ENCODE measurements at regions not wholly inside any gene's neighbourhood (a gene's known extent, or its start where the extent isn't known, plus 50 kb on each side); places are given as distances from the start of the nearest gene placed in this dataset.

DNA sequence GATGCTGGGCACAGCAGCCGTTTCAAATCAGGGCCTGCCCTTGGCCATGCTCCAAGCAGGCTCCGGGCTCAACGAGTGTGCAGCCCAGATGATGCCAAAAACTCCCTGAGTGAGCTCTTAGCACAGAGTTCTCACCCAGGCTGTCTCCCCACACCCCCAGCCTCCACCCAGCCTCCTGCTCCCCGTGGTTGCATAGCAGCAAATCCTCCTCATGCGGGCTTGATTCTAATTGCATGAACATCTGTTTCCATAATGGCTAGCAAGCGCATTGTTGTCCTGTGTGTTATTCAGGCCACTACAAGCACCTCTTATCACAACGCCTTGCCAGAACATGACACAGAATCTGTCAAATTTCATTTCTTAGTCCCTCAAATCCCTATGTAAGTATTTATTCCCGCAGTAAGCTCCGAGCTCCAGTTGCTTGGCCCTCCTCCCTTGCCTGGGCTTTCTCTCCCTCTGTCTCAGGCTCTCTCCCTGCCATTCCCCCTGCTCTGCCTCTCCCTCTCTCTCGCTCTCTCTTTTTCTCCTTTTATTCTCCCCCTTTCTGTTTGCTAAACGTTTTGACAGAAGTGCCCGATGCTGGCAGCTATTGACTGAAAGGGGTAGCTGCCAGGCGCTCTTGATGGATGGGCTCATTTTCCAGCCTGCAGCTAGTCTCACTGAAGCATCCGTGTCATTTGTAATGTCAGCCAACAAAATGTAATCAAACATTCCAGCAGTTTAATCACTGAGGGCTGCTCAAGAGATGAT, 306.5 kb downstream of the IL20RB start:
- no peak for DNase-seq
- TF ChIP-seq GATA1 (IDR thresholded peaks at IDR 0.05; ENCODE audit: low read depth, low read length) (no peak), POLR2A (IDR thresholded peaks at IDR 0.05; ENCODE audit: low read length) (no peak)

DNA sequence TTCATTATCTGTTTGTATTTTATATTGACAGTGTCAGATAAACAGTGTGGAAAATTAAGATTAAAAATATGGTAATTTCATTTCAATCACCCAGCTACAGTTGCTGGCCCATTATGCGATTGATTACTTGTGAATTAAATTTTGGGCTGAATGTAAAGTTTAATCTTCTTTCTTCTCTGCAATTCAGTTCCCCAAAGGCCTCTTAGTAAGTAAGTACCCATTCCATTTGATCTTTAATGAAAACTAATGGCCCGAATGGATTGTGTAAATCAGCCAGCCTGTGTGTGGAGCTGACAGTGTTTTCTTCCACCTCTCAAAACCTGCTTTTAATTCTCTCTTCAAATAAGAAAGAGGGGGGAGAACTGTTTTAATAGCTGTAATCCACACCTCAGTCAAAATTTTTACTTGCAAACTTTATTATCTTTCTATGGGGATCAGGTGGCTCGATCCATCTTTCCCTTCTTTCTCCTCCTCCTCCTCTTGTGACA, 307.1 kb downstream of the IL20RB start:
- no peak for TF ChIP-seq GATA1 (IDR thresholded peaks at IDR 0.05; ENCODE audit: low read depth, low read length)
- no peak for TF ChIP-seq POLR2A (IDR thresholded peaks at IDR 0.05; ENCODE audit: low read length)
- DNase-seq = no peak

DNA sequence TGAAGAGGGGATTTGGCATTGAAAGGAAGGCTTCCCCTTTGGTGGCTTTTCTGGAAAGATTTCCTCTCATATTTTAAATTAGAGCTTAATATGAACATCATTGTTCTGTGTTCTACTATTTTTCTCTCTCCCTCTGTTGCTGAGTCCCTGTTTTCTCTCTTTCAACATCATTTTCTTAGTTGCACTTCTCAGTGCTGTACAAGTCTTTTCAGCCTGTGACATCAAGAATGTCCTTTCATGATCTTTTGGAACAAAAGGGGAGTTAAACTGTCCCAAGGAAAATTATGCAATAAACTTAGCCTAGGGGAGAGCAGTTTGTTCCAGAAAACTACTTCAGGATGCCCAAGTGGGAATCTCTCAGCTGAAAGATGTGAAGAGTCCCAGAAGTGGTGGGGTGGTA, 325.1 kb downstream of the IL20RB start:
- no peak for DNase-seq
- TF ChIP-seq POLR2A (IDR thresholded peaks at IDR 0.05; ENCODE audit: low read length) = no peak
- no peak for TF ChIP-seq GATA1 (IDR thresholded peaks at IDR 0.05; ENCODE audit: low read depth, low read length)

DNA sequence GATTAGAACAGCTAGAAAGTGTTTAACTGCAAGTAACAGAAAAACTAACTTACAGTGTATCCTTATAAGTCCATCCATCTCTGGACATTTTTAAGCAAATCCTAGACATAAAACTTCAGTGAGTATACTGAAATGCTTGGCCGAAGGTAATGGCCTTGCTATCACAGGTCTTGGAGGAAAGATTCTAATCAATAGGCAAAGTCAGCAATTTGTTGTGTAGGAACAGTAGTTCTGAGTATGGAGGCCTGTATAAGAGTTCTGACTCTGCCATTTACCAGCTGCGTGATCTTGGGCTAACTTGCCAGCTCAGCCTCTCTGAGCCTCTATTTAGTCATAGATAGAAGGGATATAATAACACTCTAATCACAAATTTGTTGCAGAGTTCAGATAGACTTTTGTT, 328.1 kb downstream of the IL20RB start:
- DNase-seq = no peak
- TF ChIP-seq POLR2A (IDR thresholded peaks at IDR 0.05; ENCODE audit: low read length) (no peak), GATA1 (IDR thresholded peaks at IDR 0.05; ENCODE audit: low read depth, low read length) (no peak)

DNA sequence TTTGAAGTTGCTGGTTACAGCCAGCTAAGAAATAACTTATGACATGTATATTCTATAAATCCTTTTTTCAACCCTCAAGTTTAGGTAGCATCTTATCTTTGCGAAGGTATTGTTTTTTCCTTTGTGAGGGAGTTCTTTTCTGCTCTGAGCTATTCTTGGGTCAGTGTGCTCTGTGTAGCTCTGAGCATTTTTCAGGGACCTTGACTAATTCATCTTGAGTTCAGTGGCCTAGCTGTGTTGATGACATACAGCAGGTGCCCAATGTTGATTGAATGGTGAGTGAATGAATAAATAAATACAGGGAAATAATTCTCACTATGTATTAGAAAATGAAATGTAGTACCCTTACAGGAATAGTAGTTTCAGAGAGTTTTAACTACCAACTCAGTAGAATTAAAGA, 335.3 kb downstream of the IL20RB start:
- TF ChIP-seq POLR2A (IDR thresholded peaks at IDR 0.05; ENCODE audit: low read length) (no peak), GATA1 (IDR thresholded peaks at IDR 0.05; ENCODE audit: low read depth, low read length) (no peak)
- no peak for DNase-seq

DNA sequence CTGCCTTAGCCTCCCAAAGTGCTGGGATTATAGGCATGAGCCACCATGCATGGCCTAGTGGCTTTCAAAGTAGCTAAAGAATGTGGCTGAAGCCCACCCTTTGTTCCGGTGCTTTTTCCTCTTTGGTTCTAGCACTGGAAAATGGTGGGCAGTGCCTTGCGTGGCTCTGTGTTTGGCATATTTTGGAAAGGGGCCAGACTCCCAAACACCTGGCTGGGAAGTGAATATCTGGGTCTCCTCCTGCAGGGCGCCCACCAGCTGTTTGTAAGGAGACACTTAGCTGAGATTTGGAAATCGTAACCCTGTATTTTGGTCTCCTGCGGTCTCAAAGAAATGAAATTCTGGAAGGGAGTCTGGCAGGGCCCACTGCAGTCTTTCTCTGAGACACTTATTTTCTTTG, 336.4 kb downstream of the IL20RB start:
- DNase-seq = no peak

DNA sequence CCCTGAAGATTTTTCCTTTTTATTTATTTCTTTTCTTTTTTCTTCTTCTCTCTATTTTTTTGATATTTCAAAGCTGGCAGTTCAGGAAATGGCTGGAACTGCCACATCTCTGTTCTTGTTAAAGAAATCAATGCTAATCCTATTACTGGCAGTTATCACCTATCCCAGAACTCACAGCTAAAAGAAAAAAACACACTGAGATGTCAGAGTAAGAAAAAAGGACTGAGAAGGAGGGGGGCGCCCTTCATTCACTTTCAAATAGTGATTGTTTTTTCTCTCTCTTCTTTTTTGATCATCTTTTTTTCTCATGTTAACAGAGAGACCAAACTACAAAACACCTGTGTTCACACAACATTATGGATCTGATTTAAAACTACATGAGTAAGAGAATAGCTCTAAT, 337.1 kb downstream of the IL20RB start:
- TF ChIP-seq POLR2A (IDR thresholded peaks at IDR 0.05; ENCODE audit: low read length) = no peak
- no peak for TF ChIP-seq GATA1 (IDR thresholded peaks at IDR 0.05; ENCODE audit: low read depth, low read length)
- no peak for DNase-seq

More for the DNA sequence above, 336.4 kb downstream of the IL20RB start:
- TF ChIP-seq POLR2A (IDR thresholded peaks at IDR 0.05; ENCODE audit: low read length) (no peak), GATA1 (IDR thresholded peaks at IDR 0.05; ENCODE audit: low read depth, low read length) (no peak)

DNA sequence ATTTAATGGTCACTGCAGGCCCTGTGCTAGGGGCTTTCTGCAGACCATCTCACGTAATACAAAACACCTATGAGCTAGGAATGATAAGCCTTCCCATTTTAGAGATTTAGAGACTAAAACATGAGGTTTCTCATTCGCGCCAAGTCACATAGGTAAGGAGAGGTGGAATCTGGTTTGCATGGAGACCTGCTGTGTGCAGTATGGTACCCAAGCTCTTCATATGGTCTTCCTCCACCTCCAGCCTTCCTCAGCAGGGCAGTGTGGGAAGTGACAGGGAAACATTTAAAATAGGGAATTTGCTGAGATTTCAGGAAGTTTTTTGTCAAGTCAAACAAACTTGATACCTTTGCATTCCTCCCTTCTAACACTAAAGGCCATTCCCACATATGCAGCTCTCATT, 337.6 kb downstream of the IL20RB start:
- no peak for TF ChIP-seq POLR2A (IDR thresholded peaks at IDR 0.05; ENCODE audit: low read length)
- no peak for TF ChIP-seq GATA1 (IDR thresholded peaks at IDR 0.05; ENCODE audit: low read depth, low read length)
- DNase-seq = no peak

DNA sequence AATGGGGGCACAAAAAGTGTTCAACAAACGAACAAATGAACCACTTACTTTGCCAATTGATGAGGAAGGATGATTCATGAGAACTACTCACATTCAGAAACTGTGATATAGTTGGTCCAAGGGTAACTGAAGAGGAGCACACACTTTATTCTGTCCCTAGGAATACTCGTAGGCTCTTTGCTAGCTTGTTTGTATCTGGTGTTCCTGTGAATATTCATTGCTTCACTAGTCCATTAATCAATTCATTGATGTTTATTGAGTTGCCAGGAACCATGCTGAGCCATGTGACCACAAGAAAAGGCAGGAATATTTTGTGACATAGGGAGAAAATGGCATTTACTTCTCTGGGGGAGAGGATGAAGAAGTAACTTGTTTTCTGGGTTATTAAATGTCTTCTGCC, 338.3 kb downstream of the IL20RB start:
- TF ChIP-seq POLR2A (IDR thresholded peaks at IDR 0.05; ENCODE audit: low read length) = no peak
- no peak for TF ChIP-seq GATA1 (IDR thresholded peaks at IDR 0.05; ENCODE audit: low read depth, low read length)
- no peak for DNase-seq

DNA sequence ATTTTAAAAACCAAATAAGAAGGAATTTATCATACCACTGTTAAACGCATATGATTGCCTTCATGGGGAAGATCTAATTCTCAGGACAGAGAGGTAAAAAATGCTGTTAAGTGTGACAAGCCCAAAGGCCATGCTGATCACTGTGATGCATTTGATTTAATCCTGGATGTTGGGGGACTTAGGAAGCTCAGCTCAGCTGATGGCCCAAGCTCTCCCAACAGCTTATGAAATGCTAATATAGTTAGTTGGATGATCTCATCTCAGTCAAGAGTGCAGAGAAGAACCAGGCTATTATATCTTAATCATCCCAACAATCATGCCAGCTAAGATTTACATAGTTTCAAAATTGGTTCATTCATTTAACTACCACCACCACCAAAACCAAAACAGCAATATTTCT, 340.0 kb downstream of the IL20RB start:
- TF ChIP-seq POLR2A (IDR thresholded peaks at IDR 0.05; ENCODE audit: low read length) (no peak), GATA1 (IDR thresholded peaks at IDR 0.05; ENCODE audit: low read depth, low read length) (no peak)
- no peak for DNase-seq

DNA sequence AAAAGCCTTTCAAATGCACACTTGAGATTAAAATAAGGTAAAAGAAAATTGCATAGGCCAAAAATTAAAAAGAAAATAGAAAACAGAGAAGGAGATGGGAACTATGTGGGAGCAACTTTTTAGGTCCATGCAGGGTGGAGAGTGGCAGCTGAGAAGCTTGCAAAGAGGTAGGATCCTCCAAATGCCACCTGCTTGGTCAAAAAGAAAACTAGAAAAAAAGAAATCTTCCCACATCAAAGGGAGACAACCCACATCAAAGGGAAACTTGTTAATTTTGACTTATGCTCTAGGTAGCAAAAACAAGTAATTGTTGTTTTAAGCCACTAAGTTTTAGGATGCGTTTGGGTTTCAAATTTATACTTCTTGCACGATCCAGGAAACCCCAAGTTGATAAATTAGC, 342.9 kb downstream of the IL20RB start:
- DNase-seq = no peak
- TF ChIP-seq GATA1 (IDR thresholded peaks at IDR 0.05; ENCODE audit: low read depth, low read length) (no peak), POLR2A (IDR thresholded peaks at IDR 0.05; ENCODE audit: low read length) (no peak)

DNA sequence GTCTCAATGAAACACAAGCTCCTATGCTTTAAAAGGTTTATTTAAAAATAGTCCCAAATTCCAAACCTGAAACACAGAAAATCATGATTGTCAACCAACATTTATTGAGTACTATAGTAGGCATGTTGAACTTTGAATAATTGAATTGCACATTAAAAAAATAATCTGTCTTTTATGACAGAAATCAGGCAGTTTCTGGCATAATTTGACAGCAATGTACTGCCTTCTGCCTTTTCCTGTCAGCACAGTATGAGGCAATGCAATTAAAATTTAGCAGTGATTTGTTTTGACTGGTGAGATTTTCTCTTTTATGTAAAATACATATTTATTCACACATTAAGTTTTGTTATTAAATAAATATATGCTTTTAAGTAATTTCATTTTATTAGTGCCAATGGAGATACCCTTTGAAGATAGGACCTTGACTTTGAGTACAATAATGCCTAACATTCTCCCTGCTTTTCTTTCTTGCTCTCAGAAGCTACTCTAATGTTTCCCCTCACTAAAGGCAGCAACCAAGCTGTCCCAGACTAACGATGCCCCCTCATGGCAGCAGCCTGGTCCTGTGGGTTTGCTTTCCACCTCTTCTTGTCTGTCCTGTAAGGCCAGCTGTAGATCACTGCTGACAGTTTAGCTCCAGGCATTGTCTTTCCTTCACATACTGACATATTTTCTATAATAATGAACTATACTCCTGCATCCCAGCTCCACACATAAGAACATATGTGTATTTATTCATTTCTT, 346.7 kb downstream of the IL20RB start:
- TF ChIP-seq POLR2A (IDR thresholded peaks at IDR 0.05; ENCODE audit: low read length) = no peak
- no peak for TF ChIP-seq GATA1 (IDR thresholded peaks at IDR 0.05; ENCODE audit: low read depth, low read length)
- DNase-seq = no peak

DNA sequence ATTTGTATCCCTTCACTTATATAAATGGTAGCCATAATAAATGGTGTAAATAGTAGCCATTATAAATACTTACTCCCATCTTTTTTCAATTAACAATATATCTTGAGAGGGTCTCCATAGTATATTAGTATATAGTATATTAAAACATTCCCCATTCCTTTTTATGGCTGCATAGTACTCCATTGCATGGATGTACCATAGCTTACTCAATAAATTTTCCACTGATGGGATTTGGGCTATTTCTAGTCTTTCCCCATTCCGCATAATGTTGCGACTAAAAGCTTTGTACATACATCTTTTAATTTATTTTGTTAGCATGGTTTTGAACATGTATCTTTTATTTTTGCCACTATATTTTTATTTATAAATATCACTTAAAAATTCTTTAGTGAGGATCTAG, 366.3 kb downstream of the IL20RB start:
- no peak for DNase-seq
- TF ChIP-seq GATA1 (IDR thresholded peaks at IDR 0.05; ENCODE audit: low read depth, low read length) (no peak), POLR2A (IDR thresholded peaks at IDR 0.05; ENCODE audit: low read length) (no peak)

DNA sequence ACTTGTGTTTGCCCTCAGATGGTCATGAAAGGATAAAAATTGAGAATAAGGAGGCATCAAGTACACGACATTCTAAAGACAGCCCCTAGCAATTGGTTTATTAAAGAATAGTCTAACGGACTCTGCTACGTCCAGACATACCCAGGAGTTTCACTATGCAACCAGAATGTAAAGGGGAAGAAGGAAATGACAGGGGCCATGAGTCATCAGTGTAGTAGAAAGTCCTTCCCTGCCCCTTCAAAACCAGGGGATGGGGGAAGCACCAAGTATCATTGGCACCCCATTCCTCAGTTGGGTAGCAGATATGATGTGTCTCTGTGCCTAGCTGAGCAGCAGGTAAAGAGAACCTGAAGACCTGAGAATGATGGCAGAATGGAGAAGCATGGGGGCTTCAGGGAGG, 367.4 kb downstream of the IL20RB start:
- TF ChIP-seq POLR2A (IDR thresholded peaks at IDR 0.05; ENCODE audit: low read length) = no peak

DNA sequence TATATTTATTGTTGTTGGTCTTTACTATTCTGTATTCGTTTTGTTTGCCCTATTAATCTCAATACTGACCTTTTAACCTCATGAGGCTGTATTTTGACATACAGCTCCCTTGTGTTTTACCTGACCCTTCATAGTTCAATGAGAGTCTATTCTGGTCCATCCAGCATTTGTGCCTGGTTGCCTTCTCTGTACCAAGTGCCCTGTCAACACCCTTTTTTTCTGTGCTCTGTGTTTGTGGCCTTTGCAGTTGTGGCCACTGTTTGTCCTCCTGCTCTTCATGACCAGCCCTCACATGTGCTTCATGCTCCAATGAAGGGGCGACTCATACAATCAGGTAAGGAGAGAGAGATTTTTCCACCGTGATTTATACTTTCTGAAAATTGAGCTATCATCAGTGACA, 368.2 kb downstream of the IL20RB start:
- no peak for DNase-seq
- TF ChIP-seq GATA1 (IDR thresholded peaks at IDR 0.05; ENCODE audit: low read depth, low read length) (no peak), POLR2A (IDR thresholded peaks at IDR 0.05; ENCODE audit: low read length) (no peak)

More for the DNA sequence above, 367.4 kb downstream of the IL20RB start:
- DNase-seq = no peak
